GM18507 (cell line): ENCODE measurements at regions not wholly inside any gene's neighbourhood (a gene's known extent, or its start where the extent isn't known, plus 50 kb on each side); places are given as distances from the start of the nearest gene placed in this dataset.

ENCODE experiments used
- DNase-seq: peaks from one replicate; pipeline ENCODE4 v3.0.0; 2011; ENCODE audit warnings: low read depth; ENCODE audit not compliant: insufficient read length; ENCODE audit errors: extremely low spot score
- FAIRE-seq: peaks from 2 replicates; lab custom pipeline; 2011; peaks lifted over from hg19 to GRCh38; lab: Jason Lieb, UNC

- no peak for DNase-seq
- peak; percentile 72 for FAIRE-seq
Observed at GRCh38 chr1:14516974-14517840, 81.3 kb upstream of the KAZN start.

DNA sequence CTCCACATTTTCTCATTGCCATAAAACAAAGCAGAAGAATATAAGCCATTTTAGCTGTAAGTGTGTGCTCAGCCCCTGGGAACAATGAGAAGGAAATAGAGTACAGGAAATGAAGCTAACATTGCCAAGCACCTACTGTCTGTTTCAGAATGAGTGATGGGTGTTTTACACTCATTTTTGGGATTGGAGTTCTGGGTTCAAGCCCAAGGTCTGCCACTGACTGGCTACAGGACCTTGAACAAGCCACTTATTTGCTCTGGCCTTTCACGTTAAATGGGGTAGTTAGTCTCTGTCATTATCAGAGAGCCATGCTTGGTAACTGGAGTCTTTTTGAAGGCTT is 80.7 kb upstream of the KAZN start:
- DNase-seq (no peak), FAIRE-seq (no peak)

- no peak for FAIRE-seq
- DNase-seq = no peak
Observed at GRCh38 chr1:14519976-14520375, 78.5 kb upstream of the KAZN start.

- peak; percentile 86 for FAIRE-seq
Observed at GRCh38 chr1:14520514-14521163, 77.8 kb upstream of the KAZN start.

DNA sequence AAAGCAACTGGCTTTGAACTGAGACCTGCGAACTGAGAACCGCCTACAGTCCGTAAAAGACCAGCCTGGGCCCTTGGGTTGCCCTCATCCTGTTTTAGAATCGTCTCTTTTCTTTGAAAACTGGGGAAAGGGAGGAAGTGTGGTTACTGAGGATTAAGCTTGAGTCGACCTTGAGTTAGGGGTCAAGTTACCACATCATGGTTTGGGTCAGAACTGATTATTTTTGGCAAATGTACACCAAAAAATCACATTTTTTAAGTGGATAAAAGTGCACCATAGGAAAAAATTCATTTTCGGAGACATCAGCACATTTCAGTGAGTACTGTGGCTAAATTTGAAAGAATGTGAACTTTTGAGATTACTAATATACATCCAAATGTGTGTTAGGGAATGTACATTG is 76.9 kb upstream of the KAZN start:
- DNase-seq (no peak), FAIRE-seq (no peak)

More at GRCh38 chr1:14520514-14521163, 77.8 kb upstream of the KAZN start:
- no peak for DNase-seq

- FAIRE-seq = no peak
Observed at GRCh38 chr1:14522077-14522925, 76.2 kb upstream of the KAZN start.

GRCh38 chr1:14522926-14523241 is 75.6 kb upstream of the KAZN start:
- FAIRE-seq = no peak
- DNase-seq = peak; percentile 20

More at GRCh38 chr1:14522077-14522925, 76.2 kb upstream of the KAZN start:
- DNase-seq = no peak

GRCh38 chr1:14524826-14525636 is 73.5 kb upstream of the KAZN start:
- DNase-seq (no peak), FAIRE-seq (no peak)

- DNase-seq = no peak
Observed at GRCh38 chr1:14529475-14529874, 69.0 kb upstream of the KAZN start.

DNA sequence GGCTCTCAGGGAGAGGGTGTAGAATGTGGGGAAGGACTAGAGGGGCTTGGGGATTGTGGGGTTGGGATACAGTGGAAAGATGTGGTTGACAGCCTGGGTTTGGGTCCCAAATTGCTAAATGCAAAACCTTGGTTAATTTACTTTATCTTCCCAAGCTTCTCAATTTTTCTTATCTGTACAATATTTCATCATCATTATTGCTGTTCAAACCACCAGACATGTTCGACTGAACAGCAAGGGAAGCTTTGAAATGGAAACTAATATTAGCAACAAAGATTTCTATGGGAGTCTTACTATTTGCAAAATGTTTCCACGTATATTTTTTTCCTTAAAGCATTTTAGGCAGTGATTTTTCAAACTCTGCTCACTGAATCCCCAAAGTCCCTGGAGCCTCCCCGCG is 67.0 kb upstream of the KAZN start:
- no peak for DNase-seq
- FAIRE-seq = no peak

More at GRCh38 chr1:14529475-14529874, 69.0 kb upstream of the KAZN start:
- FAIRE-seq = no peak

GRCh38 chr1:14535619-14536355 is 62.7 kb upstream of the KAZN start:
- FAIRE-seq (no peak), DNase-seq (no peak)

DNA sequence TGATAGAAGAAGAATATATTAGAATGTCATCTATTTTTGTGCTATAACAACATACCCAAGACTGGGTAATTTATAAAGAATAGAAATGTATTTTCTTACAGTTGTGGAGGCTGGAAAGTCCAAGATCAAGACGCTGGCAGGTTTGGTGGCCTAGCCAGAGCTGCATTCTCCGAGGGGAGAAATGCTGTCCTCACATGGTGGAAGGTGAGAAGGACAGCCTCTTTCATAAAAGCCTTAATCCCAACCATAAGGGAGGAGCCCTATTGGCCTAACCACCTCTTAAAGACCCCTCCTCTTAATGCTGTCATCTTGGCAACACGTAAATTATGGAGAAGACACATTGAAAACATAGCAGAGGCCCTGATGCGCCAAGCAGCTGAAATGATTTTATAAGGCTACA is 60.1 kb upstream of the KAZN start:
- FAIRE-seq = no peak
- DNase-seq = no peak

GRCh38 chr1:14539309-14539708 is 59.2 kb upstream of the KAZN start:
- FAIRE-seq = no peak
- DNase-seq = no peak

GRCh38 chr1:14539953-14540563 is 58.4 kb upstream of the KAZN start:
- FAIRE-seq = peak; percentile 66

GRCh38 chr1:14541348-14541747 is 57.1 kb upstream of the KAZN start:
- no peak for FAIRE-seq
- DNase-seq = no peak

More at GRCh38 chr1:14539953-14540563, 58.4 kb upstream of the KAZN start:
- DNase-seq = no peak

DNA sequence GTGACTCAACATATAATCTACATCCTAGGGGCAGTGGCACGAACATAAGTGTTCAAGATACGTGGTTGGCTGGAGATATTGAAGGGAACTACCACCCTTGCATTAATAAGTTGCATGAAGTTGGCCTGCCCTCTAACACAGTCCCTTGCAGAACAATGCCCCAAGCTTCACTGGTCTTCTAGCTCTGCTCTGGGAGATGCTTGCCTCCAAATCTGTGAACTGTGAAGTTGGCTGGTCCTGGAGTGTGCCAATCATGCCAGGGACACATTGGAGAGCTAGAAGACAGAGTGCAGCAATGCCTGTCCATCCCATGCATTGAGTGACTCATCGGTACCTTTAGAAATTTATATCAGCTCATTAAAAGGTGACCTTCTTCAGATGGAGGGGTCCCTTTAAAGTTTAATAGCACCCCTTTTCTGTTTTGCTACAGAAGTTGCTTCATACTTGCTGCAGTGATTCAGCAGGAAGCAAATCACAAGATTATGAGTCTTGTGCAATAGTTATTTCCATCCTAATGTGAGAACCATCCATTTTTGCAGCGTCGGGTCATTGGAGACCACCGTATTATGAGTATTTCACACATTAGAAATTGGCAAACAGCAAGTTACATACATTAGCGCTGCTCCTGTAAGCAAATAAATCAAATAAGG is 55.2 kb upstream of the KAZN start:
- DNase-seq (no peak), FAIRE-seq (no peak)

GRCh38 chr1:14544319-14544718 is 54.2 kb upstream of the KAZN start:
- FAIRE-seq = no peak
- no peak for DNase-seq

DNA sequence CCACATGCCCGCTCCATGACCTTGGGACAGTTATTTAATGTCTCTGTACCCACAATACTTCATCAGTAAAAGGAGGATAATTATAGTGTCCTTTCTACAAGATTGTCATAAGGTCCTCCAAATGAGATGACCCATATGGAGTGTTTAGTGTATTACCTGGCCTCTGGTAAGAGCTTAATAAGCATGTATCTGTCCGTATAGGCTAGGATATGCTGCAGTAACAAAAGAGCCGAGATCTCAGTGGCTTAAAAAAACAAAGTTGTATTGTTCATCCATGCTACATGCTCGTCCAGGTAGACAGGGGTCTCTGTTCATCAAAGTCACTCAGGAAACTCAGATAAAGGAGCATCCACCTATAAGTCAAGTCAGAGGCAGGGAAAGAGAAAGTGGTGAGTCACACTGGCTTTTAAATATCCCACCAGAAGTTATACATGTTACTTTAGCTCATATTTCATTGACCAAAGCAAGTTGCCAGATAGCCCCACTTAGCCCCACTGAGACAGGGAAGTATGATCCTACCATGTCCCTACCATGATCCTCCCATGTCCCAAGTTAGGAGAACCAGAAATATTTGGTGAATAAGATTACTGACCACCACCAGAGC is 53.0 kb upstream of the KAZN start:
- DNase-seq (no peak), FAIRE-seq (no peak)
